ENCODE measurements at regions not wholly inside any gene's neighbourhood (a gene's known extent, or its start where the extent isn't known, plus 50 kb on each side); places are given as distances from the start of the nearest gene placed in this dataset.

DNA sequence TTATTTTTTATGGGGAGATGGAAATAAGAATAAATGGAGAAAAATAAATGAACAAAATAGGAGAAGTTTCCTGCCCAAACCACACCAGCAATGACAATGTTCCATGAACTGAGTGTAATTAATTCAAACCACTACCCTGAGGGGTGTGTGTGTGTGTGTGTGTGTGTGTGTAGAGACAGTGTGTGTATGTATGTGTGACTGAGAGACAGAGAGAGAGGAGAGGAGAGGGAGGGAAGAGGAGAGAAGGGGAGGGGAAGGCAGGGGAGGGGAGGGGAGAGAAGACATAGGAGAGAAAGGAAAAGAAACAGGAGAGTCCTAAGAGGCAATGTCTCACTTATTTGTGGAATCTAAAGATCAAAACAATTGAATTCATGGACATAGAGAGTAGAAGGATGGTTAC lies 65.0 kb upstream of the POU2AF1 start:
- no peak overlapping the region for H3K27ac Mint-ChIP-seq
- ATAC-seq (ENCODE audit: low read depth) (no peak), DNase-seq (no peak)
- ChIA-PET POLR2A (no interaction called here), CTCF (interaction anchor here (5.5 kb wide), 1 partner anchor 16 kb away, joined by 112 read pairs; no protein-coding TSS in a partner anchor)
- Histone ChIP-seq H3K27me3 (replicated peaks in 1 of 4; ENCODE audit: control extremely low read depth in 1 of 4, control insufficient read depth in 3 of 4, insufficient read depth in 4 of 4, low read length in 3 of 4) (peaks cover 0 to 3% (median 0%) of the 10 kb centered on the region in 4 experiments), H4K20me1 (ENCODE audit: control insufficient read depth, insufficient read depth, low read length, poor library complexity, severe bottlenecking) (no peaks in the 10 kb centered on the region), H2AFZ (ENCODE audit: insufficient read depth, low read depth, low read length, poor library complexity, severe bottlenecking) (no peak overlapping the region), H3K4me1 (ENCODE audit: control insufficient read depth in 2 of 2, insufficient read depth in 2 of 2, low read length in 2 of 2) (peaks cover 18 to 23% of the 10 kb centered on the region in 2 donors), H3K9ac (ENCODE audit: low read length) (no peak overlapping the region), H3K79me2 (ENCODE audit: control insufficient read depth, insufficient read depth, low read length) (no peaks in the 10 kb centered on the region), H3K27ac (ENCODE audit: low read length in 2 of 2) (no peak overlapping the region), H3K9me3 (ENCODE audit: control extremely low read depth in 1 of 3, control insufficient read depth in 2 of 3, insufficient read depth in 1 of 3, low read length in 2 of 3) (no peaks in the 10 kb centered on the region), H3K4me3 (ENCODE audit: control extremely low read depth in 1 of 5, extremely low read depth in 1 of 5, insufficient read depth in 1 of 5, low read depth in 2 of 5, low read length in 4 of 5) (no peak overlapping the region), H3K36me3 (replicated peaks in 1 of 2; ENCODE audit: control extremely low read depth in 1 of 2, control insufficient read depth in 1 of 2, extremely low read depth in 1 of 2, insufficient read depth in 2 of 2, low read length in 1 of 2) (no peaks in the 10 kb centered on the region), H3K4me2 (replicated peaks; ENCODE audit: low read depth, low read length, poor library complexity, severe bottlenecking) (no peak overlapping the region)
- H3K27me3 Mint-ChIP-seq, result no peaks in the 10 kb centered on the region
- peaks cover 34% of the 10 kb centered on the region for H3K4me1 Mint-ChIP-seq
- H3K9me3 Mint-ChIP-seq (ENCODE audit: insufficient read depth), result no peaks in the 10 kb centered on the region
- TF ChIP-seq, protein P1, sequence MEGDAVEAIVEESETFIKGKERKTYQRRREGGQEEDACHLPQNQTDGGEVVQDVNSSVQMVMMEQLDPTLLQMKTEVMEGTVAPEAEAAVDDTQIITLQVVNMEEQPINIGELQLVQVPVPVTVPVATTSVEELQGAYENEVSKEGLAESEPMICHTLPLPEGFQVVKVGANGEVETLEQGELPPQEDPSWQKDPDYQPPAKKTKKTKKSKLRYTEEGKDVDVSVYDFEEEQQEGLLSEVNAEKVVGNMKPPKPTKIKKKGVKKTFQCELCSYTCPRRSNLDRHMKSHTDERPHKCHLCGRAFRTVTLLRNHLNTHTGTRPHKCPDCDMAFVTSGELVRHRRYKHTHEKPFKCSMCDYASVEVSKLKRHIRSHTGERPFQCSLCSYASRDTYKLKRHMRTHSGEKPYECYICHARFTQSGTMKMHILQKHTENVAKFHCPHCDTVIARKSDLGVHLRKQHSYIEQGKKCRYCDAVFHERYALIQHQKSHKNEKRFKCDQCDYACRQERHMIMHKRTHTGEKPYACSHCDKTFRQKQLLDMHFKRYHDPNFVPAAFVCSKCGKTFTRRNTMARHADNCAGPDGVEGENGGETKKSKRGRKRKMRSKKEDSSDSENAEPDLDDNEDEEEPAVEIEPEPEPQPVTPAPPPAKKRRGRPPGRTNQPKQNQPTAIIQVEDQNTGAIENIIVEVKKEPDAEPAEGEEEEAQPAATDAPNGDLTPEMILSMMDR (IDR thresholded peaks at IDR 0.05), result no peak
- no peak overlapping the region for H3K4me3 Mint-ChIP-seq
- intact Hi-C loops (cut with micrococcal nuclease), result no loop called here

DNA sequence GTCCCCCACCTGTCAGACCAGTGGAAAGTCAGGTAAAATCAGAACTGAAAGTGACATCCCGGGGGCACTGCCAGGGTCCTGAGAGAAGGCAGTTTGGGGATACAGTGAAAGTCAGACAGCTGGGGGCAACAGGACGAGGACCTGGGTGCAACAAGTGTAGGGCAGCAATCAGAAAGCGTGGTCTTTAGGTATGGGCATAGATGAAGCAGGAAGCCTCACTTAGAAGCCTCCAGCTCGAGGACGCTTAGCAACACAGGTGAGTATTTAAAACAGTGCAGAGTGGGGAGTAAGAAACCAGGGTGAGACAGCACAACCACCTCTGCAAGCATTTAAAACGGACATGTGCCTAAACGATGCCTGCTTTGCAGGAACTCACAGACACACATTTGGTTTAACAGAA lies 64.6 kb upstream of the POU2AF1 start:
- Histone ChIP-seq H3K27ac (ENCODE audit: low read length in 2 of 2) (no peak overlapping the region), H4K20me1 (ENCODE audit: control insufficient read depth, insufficient read depth, low read length, poor library complexity, severe bottlenecking) (no peaks in the 10 kb centered on the region), H3K4me3 (ENCODE audit: control extremely low read depth in 1 of 5, extremely low read depth in 1 of 5, insufficient read depth in 1 of 5, low read depth in 2 of 5, low read length in 4 of 5) (no peak overlapping the region), H2AFZ (ENCODE audit: insufficient read depth, low read depth, low read length, poor library complexity, severe bottlenecking) (no peak overlapping the region), H3K36me3 (replicated peaks in 1 of 2; ENCODE audit: control extremely low read depth in 1 of 2, control insufficient read depth in 1 of 2, extremely low read depth in 1 of 2, insufficient read depth in 2 of 2, low read length in 1 of 2) (no peaks in the 10 kb centered on the region), H3K9me3 (ENCODE audit: control extremely low read depth in 1 of 3, control insufficient read depth in 2 of 3, insufficient read depth in 1 of 3, low read length in 2 of 3) (no peaks in the 10 kb centered on the region), H3K4me1 (ENCODE audit: control insufficient read depth in 2 of 2, insufficient read depth in 2 of 2, low read length in 2 of 2) (peaks cover 22 to 27% of the 10 kb centered on the region in 2 donors), H3K9ac (ENCODE audit: low read length) (no peak overlapping the region), H3K4me2 (replicated peaks; ENCODE audit: low read depth, low read length, poor library complexity, severe bottlenecking) (no peak overlapping the region), H3K27me3 (replicated peaks in 1 of 4; ENCODE audit: control extremely low read depth in 1 of 4, control insufficient read depth in 3 of 4, insufficient read depth in 4 of 4, low read length in 3 of 4) (peaks cover 0 to 3% (median 0%) of the 10 kb centered on the region in 4 experiments), H3K79me2 (ENCODE audit: control insufficient read depth, insufficient read depth, low read length) (no peaks in the 10 kb centered on the region)
- no peak for ATAC-seq (ENCODE audit: low read depth)
- Mint-ChIP-seq H3K4me3 (no peak overlapping the region), H3K9me3 (ENCODE audit: insufficient read depth) (no peaks in the 10 kb centered on the region), H3K27me3 (no peaks in the 10 kb centered on the region), H3K27ac (no peak overlapping the region), H3K4me1 (peaks cover 36% of the 10 kb centered on the region)
- no peak for DNase-seq
- ChIA-PET CTCF (interaction anchor here (5.5 kb wide), 1 partner anchor 16 kb away, joined by 112 read pairs; no protein-coding TSS in a partner anchor), POLR2A (no interaction called here)
- no peak for TF ChIP-seq EZH2 (IDR thresholded peaks at IDR 0.05; ENCODE audit: borderline replicate concordance, insufficient read depth, low read depth, low read length, poor library complexity, severe bottlenecking)
- intact Hi-C loops (cut with micrococcal nuclease), result no loop called here
- 84% methylated on average over 4 of the region's 7 CpGs for WGBS (ENCODE audit: insufficient coverage)
